Liver (tissue), 8 donors: ENCODE measurements at regions not wholly inside any gene's neighbourhood (a gene's known extent, or its start where the extent isn't known, plus 50 kb on each side); places are given as distances from the start of the nearest gene placed in this dataset.

Source experiments
- DNase-seq: peaks from one replicate; pipeline ENCODE4 v3.0.0-alpha.2; 2017; ENCODE audit warnings: low spot score
- H3K27ac ChIP-seq, 2 donors: one replicate each; pipeline ENCODE4 v1.7.0; 2013; ENCODE audit warnings: inconsistent platforms in 2 of 2, low read length in 2 of 2, control low read depth in 1 of 2, low read depth in 1 of 2, mild to moderate bottlenecking in 1 of 2
- H3K27me3 ChIP-seq, 4 donors: one replicate each; pipeline versions ENCODE4 v1.6.1 to v1.7.0; 2013; ENCODE audit warnings: low read length in 3 of 4, inconsistent platforms in 1 of 4, mild to moderate bottlenecking in 1 of 4, moderate library complexity in 1 of 4; ENCODE audit not compliant: control insufficient read depth in 4 of 4, insufficient read depth in 4 of 4
- H3K36me3 ChIP-seq, 4 donors: one replicate each; pipeline versions ENCODE4 v1.6.1 to v1.7.0; 2013; ENCODE audit warnings: low read length in 3 of 4, mild to moderate bottlenecking in 3 of 4, low read depth in 1 of 4, moderate library complexity in 1 of 4; ENCODE audit not compliant: control insufficient read depth in 4 of 4, insufficient read depth in 3 of 4
- H3K4me1 ChIP-seq, 4 donors: one replicate each; pipeline versions ENCODE4 v1.6.1 to v1.7.0; 2013; ENCODE audit warnings: low read length in 3 of 4, mild to moderate bottlenecking in 3 of 4, moderate library complexity in 1 of 4; ENCODE audit not compliant: control insufficient read depth in 4 of 4, insufficient read depth in 4 of 4
- H3K4me3 ChIP-seq, 3 donors: one replicate each; pipeline versions ENCODE4 v1.6.1 to v1.7.0; 2013; ENCODE audit warnings: low read length in 3 of 3, control low read depth in 1 of 3, low read depth in 1 of 3, mild to moderate bottlenecking in 1 of 3
- H3K9ac ChIP-seq, 2 donors: one replicate each; pipeline ENCODE4 v1.7.0; 2013; ENCODE audit warnings: low read length in 2 of 2, mild to moderate bottlenecking in 2 of 2, moderate library complexity in 2 of 2, control low read depth in 1 of 2, low read depth in 1 of 2
- H3K9me3 ChIP-seq, 4 donors: one replicate each; pipeline versions ENCODE4 v1.6.1 to v1.7.0; 2013; ENCODE audit warnings: low read length in 3 of 4; ENCODE audit not compliant: control insufficient read depth in 4 of 4
- EGR1 ChIP-seq, 2 donors: IDR thresholded peaks; 2 replicates each; pipeline ENCODE4 v1.6.1; 2016 to 2018; ENCODE audit warnings: antibody characterized with exemption in 2 of 2, low read depth in 2 of 2
- FOXA1 ChIP-seq: IDR thresholded peaks from 2 replicates; pipeline ENCODE4 v1.6.1; 2016; ENCODE audit warnings: antibody characterized with exemption
- FOXA2 ChIP-seq: IDR thresholded peaks from 2 replicates; pipeline ENCODE4 v1.6.1; 2016; ENCODE audit warnings: antibody characterized with exemption
- HNF4A ChIP-seq, 2 donors: conservative IDR thresholded peaks; 2 replicates each; pipeline ENCODE4 v1.6.1; 2016; ENCODE audit warnings: antibody characterized with exemption in 2 of 2, mild to moderate bottlenecking in 2 of 2
- HNF4G ChIP-seq: IDR thresholded peaks from 2 replicates; pipeline ENCODE4 v1.6.1; 2016; ENCODE audit warnings: antibody characterized with exemption
- JUND ChIP-seq, 2 donors: IDR thresholded peaks; 2 replicates each; pipeline ENCODE4 v1.6.1; 2016; ENCODE audit warnings: antibody characterized with exemption in 2 of 2
- NR2F2 ChIP-seq: IDR thresholded peaks from 2 replicates; pipeline ENCODE4 v1.6.1; 2016; ENCODE audit warnings: antibody characterized with exemption
- RAD21 ChIP-seq, 2 donors: IDR thresholded peaks; 2 replicates each; pipeline ENCODE4 v1.6.1; 2016; ENCODE audit warnings: antibody characterized with exemption in 2 of 2, mild to moderate bottlenecking in 2 of 2
- SP1 ChIP-seq: IDR thresholded peaks from 2 replicates; pipeline ENCODE4 v1.6.1; 2018; ENCODE audit warnings: antibody characterized with exemption, mild to moderate bottlenecking
- TAF1 ChIP-seq: conservative IDR thresholded peaks from 2 replicates; pipeline ENCODE4 v1.6.1; 2016; ENCODE audit warnings: antibody characterized with exemption, mild to moderate bottlenecking
- YY1 ChIP-seq: IDR thresholded peaks from 2 replicates; pipeline ENCODE4 v1.6.1; 2016; ENCODE audit warnings: antibody characterized with exemption, mild to moderate bottlenecking
- WGBS: extraction: QIAGEN DNeasy Blood & Tissue Kit; methylation state at CpG from one replicate; pipeline ENCODE4 v1.1.7; 2013; 5-methylcytosine and 5-hydroxymethylcytosine counted together
- TF ChIP-seq, protein P1 (sequence below): IDR thresholded peaks from 2 replicates; pipeline ENCODE4 v1.6.1; 2016; ENCODE audit warnings: antibody characterized with exemption
- TF ChIP-seq, protein P2 (sequence below): IDR thresholded peaks from 2 replicates; pipeline ENCODE4 v1.6.1; 2016; ENCODE audit warnings: antibody characterized with exemption
- TF ChIP-seq, protein P3 (sequence below): IDR thresholded peaks from 2 replicates; pipeline ENCODE4 v1.6.1; 2016; ENCODE audit warnings: antibody characterized with exemption, mild to moderate bottlenecking
- TF ChIP-seq, protein P4 (sequence below): fragments of 150-350 bp; IDR thresholded peaks from 2 replicates; pipeline ENCODE4 v1.5.1; 2017; ENCODE audit warnings: improper control_type of control experiment, low read depth, low read length; ENCODE audit not compliant: missing input control
- donor health status: healthy.
- donor health status: healthy.
- donor health status: healthy.
- donor health status: healthy.
- donor health status: healthy.

DNA sequence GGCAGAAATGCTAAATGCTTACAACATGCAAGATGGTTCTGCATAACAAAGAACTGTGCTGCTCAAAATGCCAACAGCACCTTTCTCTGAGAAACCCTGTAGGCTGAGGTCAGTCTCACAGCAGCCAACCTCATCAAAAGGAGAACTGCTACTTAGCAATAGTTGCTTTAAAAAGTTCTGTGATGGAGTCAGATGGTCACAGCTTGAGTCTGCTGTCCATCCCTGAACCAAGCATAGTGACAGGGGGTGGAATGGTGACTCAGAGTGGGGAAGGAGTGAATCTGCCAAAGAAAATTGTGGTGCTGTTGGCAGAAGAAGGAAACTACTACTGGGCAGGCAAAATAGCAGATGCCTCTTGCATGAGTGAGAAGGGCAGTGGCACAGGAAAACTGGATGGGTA is 106.0 kb upstream of the FAM78B start:
- no peaks in the 10 kb centered on the region for H3K4me1 ChIP-seq
- H3K36me3 ChIP-seq, result no peaks in the 10 kb centered on the region
- no peak for DNase-seq
- TF ChIP-seq YY1 (no peak), RAD21 (IDR thresholded peaks at IDR 0.05) (no peak), SP1 (no peak), FOXA1 (no peak), TAF1 (no peak), FOXA2 (no peak), HNF4A (conservative IDR thresholded peaks at IDR 0.05) (no peak), NR2F2 (no peak), HNF4G (no peak), EGR1 (IDR thresholded peaks at IDR 0.05; ENCODE audit: low read depth in 2 of 2) (no peak), JUND (IDR thresholded peaks at IDR 0.05) (no peak)
- TF ChIP-seq, protein P1, sequence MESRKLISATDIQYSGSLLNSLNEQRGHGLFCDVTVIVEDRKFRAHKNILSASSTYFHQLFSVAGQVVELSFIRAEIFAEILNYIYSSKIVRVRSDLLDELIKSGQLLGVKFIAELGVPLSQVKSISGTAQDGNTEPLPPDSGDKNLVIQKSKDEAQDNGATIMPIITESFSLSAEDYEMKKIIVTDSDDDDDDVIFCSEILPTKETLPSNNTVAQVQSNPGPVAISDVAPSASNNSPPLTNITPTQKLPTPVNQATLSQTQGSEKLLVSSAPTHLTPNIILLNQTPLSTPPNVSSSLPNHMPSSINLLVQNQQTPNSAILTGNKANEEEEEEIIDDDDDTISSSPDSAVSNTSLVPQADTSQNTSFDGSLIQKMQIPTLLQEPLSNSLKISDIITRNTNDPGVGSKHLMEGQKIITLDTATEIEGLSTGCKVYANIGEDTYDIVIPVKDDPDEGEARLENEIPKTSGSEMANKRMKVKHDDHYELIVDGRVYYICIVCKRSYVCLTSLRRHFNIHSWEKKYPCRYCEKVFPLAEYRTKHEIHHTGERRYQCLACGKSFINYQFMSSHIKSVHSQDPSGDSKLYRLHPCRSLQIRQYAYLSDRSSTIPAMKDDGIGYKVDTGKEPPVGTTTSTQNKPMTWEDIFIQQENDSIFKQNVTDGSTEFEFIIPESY, result no peak
- TF ChIP-seq, protein P2, sequence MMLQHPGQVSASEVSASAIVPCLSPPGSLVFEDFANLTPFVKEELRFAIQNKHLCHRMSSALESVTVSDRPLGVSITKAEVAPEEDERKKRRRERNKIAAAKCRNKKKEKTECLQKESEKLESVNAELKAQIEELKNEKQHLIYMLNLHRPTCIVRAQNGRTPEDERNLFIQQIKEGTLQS, result no peak
- TF ChIP-seq, protein P3, sequence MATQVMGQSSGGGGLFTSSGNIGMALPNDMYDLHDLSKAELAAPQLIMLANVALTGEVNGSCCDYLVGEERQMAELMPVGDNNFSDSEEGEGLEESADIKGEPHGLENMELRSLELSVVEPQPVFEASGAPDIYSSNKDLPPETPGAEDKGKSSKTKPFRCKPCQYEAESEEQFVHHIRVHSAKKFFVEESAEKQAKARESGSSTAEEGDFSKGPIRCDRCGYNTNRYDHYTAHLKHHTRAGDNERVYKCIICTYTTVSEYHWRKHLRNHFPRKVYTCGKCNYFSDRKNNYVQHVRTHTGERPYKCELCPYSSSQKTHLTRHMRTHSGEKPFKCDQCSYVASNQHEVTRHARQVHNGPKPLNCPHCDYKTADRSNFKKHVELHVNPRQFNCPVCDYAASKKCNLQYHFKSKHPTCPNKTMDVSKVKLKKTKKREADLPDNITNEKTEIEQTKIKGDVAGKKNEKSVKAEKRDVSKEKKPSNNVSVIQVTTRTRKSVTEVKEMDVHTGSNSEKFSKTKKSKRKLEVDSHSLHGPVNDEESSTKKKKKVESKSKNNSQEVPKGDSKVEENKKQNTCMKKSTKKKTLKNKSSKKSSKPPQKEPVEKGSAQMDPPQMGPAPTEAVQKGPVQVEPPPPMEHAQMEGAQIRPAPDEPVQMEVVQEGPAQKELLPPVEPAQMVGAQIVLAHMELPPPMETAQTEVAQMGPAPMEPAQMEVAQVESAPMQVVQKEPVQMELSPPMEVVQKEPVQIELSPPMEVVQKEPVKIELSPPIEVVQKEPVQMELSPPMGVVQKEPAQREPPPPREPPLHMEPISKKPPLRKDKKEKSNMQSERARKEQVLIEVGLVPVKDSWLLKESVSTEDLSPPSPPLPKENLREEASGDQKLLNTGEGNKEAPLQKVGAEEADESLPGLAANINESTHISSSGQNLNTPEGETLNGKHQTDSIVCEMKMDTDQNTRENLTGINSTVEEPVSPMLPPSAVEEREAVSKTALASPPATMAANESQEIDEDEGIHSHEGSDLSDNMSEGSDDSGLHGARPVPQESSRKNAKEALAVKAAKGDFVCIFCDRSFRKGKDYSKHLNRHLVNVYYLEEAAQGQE, result no peak
- TF ChIP-seq, protein P4, sequence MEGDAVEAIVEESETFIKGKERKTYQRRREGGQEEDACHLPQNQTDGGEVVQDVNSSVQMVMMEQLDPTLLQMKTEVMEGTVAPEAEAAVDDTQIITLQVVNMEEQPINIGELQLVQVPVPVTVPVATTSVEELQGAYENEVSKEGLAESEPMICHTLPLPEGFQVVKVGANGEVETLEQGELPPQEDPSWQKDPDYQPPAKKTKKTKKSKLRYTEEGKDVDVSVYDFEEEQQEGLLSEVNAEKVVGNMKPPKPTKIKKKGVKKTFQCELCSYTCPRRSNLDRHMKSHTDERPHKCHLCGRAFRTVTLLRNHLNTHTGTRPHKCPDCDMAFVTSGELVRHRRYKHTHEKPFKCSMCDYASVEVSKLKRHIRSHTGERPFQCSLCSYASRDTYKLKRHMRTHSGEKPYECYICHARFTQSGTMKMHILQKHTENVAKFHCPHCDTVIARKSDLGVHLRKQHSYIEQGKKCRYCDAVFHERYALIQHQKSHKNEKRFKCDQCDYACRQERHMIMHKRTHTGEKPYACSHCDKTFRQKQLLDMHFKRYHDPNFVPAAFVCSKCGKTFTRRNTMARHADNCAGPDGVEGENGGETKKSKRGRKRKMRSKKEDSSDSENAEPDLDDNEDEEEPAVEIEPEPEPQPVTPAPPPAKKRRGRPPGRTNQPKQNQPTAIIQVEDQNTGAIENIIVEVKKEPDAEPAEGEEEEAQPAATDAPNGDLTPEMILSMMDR, result no peak
- no peak overlapping the region for H3K4me3 ChIP-seq
- H3K9ac ChIP-seq, result no peak overlapping the region
- no peaks in the 10 kb centered on the region for H3K27me3 ChIP-seq
- H3K9me3 ChIP-seq, result peaks cover 0 to 5% (median 0%) of the 10 kb centered on the region in 4 donors
- H3K27ac ChIP-seq, result no peak overlapping the region

DNA sequence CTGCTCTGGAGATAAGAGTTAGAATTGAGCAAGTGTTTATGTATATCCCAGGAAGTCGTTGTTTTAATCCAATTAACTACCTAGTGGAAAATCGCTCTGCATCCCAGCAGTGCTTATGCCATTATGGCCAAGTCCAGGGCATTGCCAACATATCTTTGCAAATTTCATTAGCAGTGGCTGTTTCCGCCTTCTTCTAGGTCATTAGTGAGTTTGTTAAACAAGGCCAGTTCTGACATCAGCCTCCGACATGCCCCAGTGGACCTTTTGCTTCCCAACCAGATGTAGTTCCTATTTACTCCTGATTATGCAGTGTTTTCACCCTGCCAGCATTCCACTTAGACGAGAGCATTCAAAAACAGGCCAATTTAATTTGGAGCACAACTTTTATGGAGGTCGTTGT is 106.8 kb upstream of the FAM78B start:
- Histone ChIP-seq H3K4me1 (no peaks in the 10 kb centered on the region), H3K9ac (no peak overlapping the region), H3K9me3 (peaks cover 0 to 5% (median 0%) of the 10 kb centered on the region in 4 donors), H3K36me3 (no peaks in the 10 kb centered on the region), H3K4me3 (no peak overlapping the region), H3K27me3 (no peaks in the 10 kb centered on the region), H3K27ac (no peak overlapping the region)
- DNase-seq, result no peak
- WGBS, result 56% methylated on average over 6 of the region's 6 CpGs
- TF ChIP-seq, protein P2, result no peak
- no peak for TF ChIP-seq EGR1 (IDR thresholded peaks at IDR 0.05; ENCODE audit: low read depth in 2 of 2)
- TF ChIP-seq, protein P3, result no peak
